ENCODE measurements at regions not wholly inside any gene's neighbourhood (a gene's known extent, or its start where the extent isn't known, plus 50 kb on each side); places are given as distances from the start of the nearest gene placed in this dataset.

DNA sequence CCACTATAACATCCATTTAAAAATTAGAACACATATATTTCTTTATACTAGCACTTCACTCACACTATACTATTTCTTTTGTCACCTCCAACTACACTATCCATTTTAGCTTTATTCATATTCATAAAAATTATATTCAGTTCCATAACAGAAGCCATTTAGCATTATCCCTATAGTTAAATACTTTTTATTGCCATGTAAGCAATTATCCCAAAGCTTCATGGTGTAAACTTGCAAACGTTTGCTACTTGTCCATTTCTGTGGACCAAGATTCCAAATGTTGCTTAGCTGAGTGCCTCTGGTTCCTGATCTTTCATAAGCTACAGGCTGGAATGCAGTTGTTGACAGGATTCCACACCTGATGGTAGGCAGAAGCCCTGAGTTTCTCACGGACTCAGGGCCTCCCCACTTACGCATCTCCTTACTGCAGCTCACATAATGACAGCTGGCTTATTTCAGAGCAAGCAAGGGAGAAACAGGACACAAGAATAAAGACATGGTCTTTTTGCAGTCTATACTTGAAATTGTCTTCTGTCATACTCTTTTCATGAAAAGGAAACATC lies 1584.8 kb downstream of the SLITRK5 start:
- TF ChIP-seq, protein P1, sequence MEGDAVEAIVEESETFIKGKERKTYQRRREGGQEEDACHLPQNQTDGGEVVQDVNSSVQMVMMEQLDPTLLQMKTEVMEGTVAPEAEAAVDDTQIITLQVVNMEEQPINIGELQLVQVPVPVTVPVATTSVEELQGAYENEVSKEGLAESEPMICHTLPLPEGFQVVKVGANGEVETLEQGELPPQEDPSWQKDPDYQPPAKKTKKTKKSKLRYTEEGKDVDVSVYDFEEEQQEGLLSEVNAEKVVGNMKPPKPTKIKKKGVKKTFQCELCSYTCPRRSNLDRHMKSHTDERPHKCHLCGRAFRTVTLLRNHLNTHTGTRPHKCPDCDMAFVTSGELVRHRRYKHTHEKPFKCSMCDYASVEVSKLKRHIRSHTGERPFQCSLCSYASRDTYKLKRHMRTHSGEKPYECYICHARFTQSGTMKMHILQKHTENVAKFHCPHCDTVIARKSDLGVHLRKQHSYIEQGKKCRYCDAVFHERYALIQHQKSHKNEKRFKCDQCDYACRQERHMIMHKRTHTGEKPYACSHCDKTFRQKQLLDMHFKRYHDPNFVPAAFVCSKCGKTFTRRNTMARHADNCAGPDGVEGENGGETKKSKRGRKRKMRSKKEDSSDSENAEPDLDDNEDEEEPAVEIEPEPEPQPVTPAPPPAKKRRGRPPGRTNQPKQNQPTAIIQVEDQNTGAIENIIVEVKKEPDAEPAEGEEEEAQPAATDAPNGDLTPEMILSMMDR (IDR thresholded peaks at IDR 0.05) = no peak
- TF ChIP-seq POLR2A (IDR thresholded peaks at IDR 0.05) = no peak

Data from esophagus squamous epithelium (tissue), 4 donors.